ENCODE measurements at regions not wholly inside any gene's neighbourhood (a gene's known extent, or its start where the extent isn't known, plus 50 kb on each side); places are given as distances from the start of the nearest gene placed in this dataset.

GRCh38 chr4:126894963-126895362, 737.8 kb upstream of the INTU start:
- no peak for TF ChIP-seq NCOR1 (IDR thresholded peaks at IDR 0.05; ENCODE audit: borderline replicate concordance, low read length)
- TF ChIP-seq ZNF354B (CRISPR knock-in tag; IDR thresholded peaks at IDR 0.05): no peak
- TF ChIP-seq ZBTB2 (CRISPR knock-in tag; IDR thresholded peaks at IDR 0.05; ENCODE audit: low read depth): no peak
